Heart right ventricle (tissue), 16 donors: ENCODE measurements at regions not wholly inside any gene's neighbourhood (a gene's known extent, or its start where the extent isn't known, plus 50 kb on each side); places are given as distances from the start of the nearest gene placed in this dataset.

ENCODE experiments used
- ATAC-seq, 8 donors: fragments of 200-7000 bp; cut with Tn5 transposase; one replicate each; pipeline ENCODE4 v1.9.1; 2020; ENCODE audit warnings: mild to moderate bottlenecking in 8 of 8, moderate library complexity in 8 of 8, moderate number of reproducible peaks in 1 of 8
- DNase-seq, 2 donors: peaks; one replicate each; pipeline ENCODE4 v3.0.0-alpha.2; 2020
- H3K27ac ChIP-seq, 10 donors: fragments of 200-600 bp; sonication (generic) in 2 of 10; one replicate each; pipeline versions ENCODE4 v1.5.0 to v1.8.0; 2020 to 2022; ENCODE audit warnings: mild to moderate bottlenecking in 3 of 10
- H3K27me3 ChIP-seq, 7 donors: fragments of 200-600 bp; one replicate each; pipeline ENCODE4 v1.8.0; 2021 to 2022; ENCODE audit warnings: mild to moderate bottlenecking in 2 of 7
- H3K36me3 ChIP-seq, 9 donors: fragments of 200-600 bp; sonication (generic) in 1 of 9; one replicate each; pipeline versions ENCODE4 v1.5.0 to v1.8.0; 2020 to 2022; ENCODE audit warnings: mild to moderate bottlenecking in 2 of 9
- H3K4me1 ChIP-seq, 9 donors: fragments of 200-600 bp; sonication (generic) in 1 of 9; one replicate each; pipeline versions ENCODE4 v1.5.0 to v1.8.0; 2020 to 2022; ENCODE audit warnings: mild to moderate bottlenecking in 4 of 9
- H3K4me3 ChIP-seq, 10 donors: fragments of 200-600 bp; sonication (generic) in 2 of 10; one replicate each; pipeline versions ENCODE4 v1.5.0 to v1.8.0; 2020 to 2022; ENCODE audit warnings: mild to moderate bottlenecking in 7 of 10, moderate library complexity in 2 of 10
- H3K9me3 ChIP-seq, 11 donors: fragments of 200-600 bp in 10 of 11; sonication (generic) in 2 of 11; one replicate each; pipeline versions ENCODE4 v1.5.0 to v1.8.0; 2013 to 2022; ENCODE audit warnings: mild to moderate bottlenecking in 2 of 11, control low read depth in 1 of 11, moderate library complexity in 1 of 11
- CTCF ChIP-seq, 9 donors: fragments of 200-600 bp; sonication (generic) in 2 of 9; IDR thresholded peaks; one replicate each; pipeline versions ENCODE4 v1.5.0 to v1.8.0; 2021 to 2022; ENCODE audit warnings: antibody characterized with exemption in 9 of 9, mild to moderate bottlenecking in 5 of 9, moderate library complexity in 1 of 9
- WGBS, 2 donors: extraction: QIAGEN DNeasy Blood & Tissue Kit; methylation state at CpG; one replicate each; pipeline ENCODE4 v1.1.7; 2013; ENCODE audit warnings: inconsistent platforms in 1 of 2; 5-methylcytosine and 5-hydroxymethylcytosine counted together
- intact Hi-C, 10 donors: fragments of 100-400 bp; cut with DNase I; formaldehyde crosslinking; loops; one replicate each; pipeline versions ENCODE4 v1.11.1 to v1.14.2; 2022
- donor health status: Arrhythmogenic right ventricular cardiomyopathy.
- donor health status: ischemic (EF 13 %, LVEDD 7.1; RV severe dilation, severe dysfunction).
- donor health status: healthy with polysubstance abuse.
- donor health status: DM: no; HTN: yes; CAD: no.
- donor health status: DM: no; HTN: no; CAD: no.
- donor health status: ischemic (EF 25% LVEDD 6.9; RV normal size, moderate dysfunction).
- donor health status: ischemic (EF 25% LVEDD 5.7; RV mildly dilated, moderate dysfunction).
- donor health status: healthy.
- donor health status: DM: yes; HTN: yes; CAD: no.
- donor health status: Ischemic cardiomyopathy.
- donor health status: ischemic (EF 35%, LVEDD 5.7; RV mildly dilated, moderate dysfunction).
- donor health status: nonischemic (EF 11% LVEDD 7.7; RV severe dilation, severe dysfunction).
- donor health status: DM: yes; HTN: yes; CAD: no.
- donor health status: PGD.
- donor health status: ischemic (EF 29% LVEDD 5.4; RV normal size, mild dysfunction).
- donor health status: nonischemic (EF 23%, LVEDD 6.1; RV moderate dilation, normal function).

GRCh38 chr10:63986536-63986935 lies 465.3 kb downstream of the REEP3 start:
- no peaks in the 10 kb centered on the region for H3K4me1 ChIP-seq
- no peak overlapping the region for H3K27ac ChIP-seq
- 88 to 89% methylated on average over 3 of the region's 3 CpGs for WGBS, 2 donors
- no peak for DNase-seq
- no peak for ATAC-seq
- intact Hi-C loops = no loop called here
- no peaks in the 10 kb centered on the region for H3K36me3 ChIP-seq
- no peak overlapping the region for H3K4me3 ChIP-seq
- peaks cover 0 to 8% (median 0%) of the 10 kb centered on the region in 11 donors for H3K9me3 ChIP-seq
- no peak for TF ChIP-seq CTCF (IDR thresholded peaks at IDR 0.05)
- H3K27me3 ChIP-seq = no peaks in the 10 kb centered on the region

GRCh38 chr10:63987212-63987611 lies 466.0 kb downstream of the REEP3 start:
- no peaks in the 10 kb centered on the region for H3K4me1 ChIP-seq
- no peak for TF ChIP-seq CTCF (IDR thresholded peaks at IDR 0.05)
- H3K36me3 ChIP-seq = no peaks in the 10 kb centered on the region
- 28 to 39% methylated on average over 2 of the region's 2 CpGs for WGBS, 2 donors
- ATAC-seq (no peak), DNase-seq (no peak)
- no peak overlapping the region for H3K27ac ChIP-seq
- H3K27me3 ChIP-seq = no peaks in the 10 kb centered on the region
- no peak overlapping the region for H3K4me3 ChIP-seq
- H3K9me3 ChIP-seq = peaks cover 0 to 8% (median 0%) of the 10 kb centered on the region in 11 donors
- intact Hi-C loops = no loop called here

GRCh38 chr10:63994371-63994770 lies 473.2 kb downstream of the REEP3 start:
- WGBS, 2 donors = 73 to 78% methylated on average over 7 of the region's 7 CpGs
- intact Hi-C loops = no loop called here
- no peak for ATAC-seq

GRCh38 chr10:64007157-64007556 lies 486.0 kb downstream of the REEP3 start:
- no peak for TF ChIP-seq CTCF (IDR thresholded peaks at IDR 0.05)
- H3K36me3 ChIP-seq = no peaks in the 10 kb centered on the region
- no peak overlapping the region for H3K27ac ChIP-seq
- H3K4me3 ChIP-seq = no peak overlapping the region
- WGBS, 2 donors = 87 to 92% methylated on average over 8 of the region's 8 CpGs
- H3K27me3 ChIP-seq = no peaks in the 10 kb centered on the region
- DNase-seq = no peak
- peaks cover 0 to 32% (median 6%) of the 10 kb centered on the region in 11 donors for H3K9me3 ChIP-seq
- H3K4me1 ChIP-seq = no peaks in the 10 kb centered on the region
- ATAC-seq = no peak
- intact Hi-C loops = no loop called here

More at GRCh38 chr10:63994371-63994770, 473.2 kb downstream of the REEP3 start:
- no peak for DNase-seq
- Histone ChIP-seq H3K4me1 (no peaks in the 10 kb centered on the region), H3K27me3 (no peaks in the 10 kb centered on the region), H3K27ac (no peak overlapping the region), H3K9me3 (peaks cover 0 to 14% (median 0%) of the 10 kb centered on the region in 11 donors), H3K4me3 (no peak overlapping the region), H3K36me3 (no peaks in the 10 kb centered on the region)
- no peak for TF ChIP-seq CTCF (IDR thresholded peaks at IDR 0.05)
